ENCODE measurements at regions not wholly inside any gene's neighbourhood (a gene's known extent, or its start where the extent isn't known, plus 50 kb on each side); places are given as distances from the start of the nearest gene placed in this dataset.
A peak's percentile ranks its signal among the peaks of the same experiment; 100 is the strongest.
"Not testable (repeated sequence)": the region's sequence is repeated elsewhere in the genome, so short reads cannot be mapped to it uniquely, and the experiment has no call there.

DNA sequence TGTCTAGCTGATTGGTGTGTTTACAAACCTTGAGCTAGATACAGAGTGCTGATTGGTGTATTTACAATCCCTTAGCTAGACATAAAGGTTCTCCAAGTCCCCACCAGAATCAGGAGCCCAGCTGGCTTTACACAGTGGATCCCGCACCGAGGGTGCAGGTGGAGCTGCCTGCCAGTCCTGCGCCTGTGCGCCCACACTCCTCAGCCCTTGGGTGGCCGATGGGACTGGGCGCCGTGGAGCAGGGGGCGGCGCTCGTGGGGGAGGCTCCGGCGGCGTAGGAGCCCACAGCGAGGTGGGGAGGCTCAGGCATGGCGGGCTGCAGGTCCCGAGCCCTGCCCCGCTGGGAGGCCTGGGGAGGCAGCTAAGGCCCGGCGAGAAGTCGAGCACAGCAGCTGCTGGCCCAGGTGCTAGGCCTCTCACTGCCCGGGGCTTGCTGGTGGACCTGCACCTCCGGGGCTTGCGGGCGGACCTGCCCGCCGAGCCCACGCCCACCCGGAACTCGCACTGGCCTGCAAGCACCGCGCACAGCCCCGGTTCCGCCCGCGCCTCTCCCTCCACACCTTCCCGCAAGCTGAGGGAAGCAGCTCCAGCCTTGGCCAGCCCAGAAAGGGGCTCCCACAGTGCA lies 51.0 kb upstream of the CDYL start:
- DNase-seq, result not testable (repeated sequence)

DNA sequence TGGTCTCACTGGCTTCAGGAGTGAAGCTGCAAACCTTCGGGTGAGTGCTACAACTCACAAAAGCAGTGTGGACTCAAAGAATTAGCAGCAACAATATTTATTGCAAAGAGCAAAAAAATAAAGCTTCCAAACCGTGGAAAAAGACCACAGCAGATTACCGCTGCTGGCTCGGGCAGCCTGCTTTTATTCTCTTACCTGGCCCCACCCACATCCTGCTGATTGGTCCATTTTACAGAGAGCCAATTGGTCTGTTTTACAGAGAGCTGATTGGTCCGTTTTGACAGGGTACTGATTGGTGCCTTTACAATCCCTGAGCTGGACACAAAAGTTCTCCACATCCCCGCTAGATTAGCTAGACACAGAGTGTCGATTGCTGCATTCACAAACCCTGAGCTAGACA lies 51.5 kb upstream of the CDYL start:
- not testable (repeated sequence) for DNase-seq

DNA sequence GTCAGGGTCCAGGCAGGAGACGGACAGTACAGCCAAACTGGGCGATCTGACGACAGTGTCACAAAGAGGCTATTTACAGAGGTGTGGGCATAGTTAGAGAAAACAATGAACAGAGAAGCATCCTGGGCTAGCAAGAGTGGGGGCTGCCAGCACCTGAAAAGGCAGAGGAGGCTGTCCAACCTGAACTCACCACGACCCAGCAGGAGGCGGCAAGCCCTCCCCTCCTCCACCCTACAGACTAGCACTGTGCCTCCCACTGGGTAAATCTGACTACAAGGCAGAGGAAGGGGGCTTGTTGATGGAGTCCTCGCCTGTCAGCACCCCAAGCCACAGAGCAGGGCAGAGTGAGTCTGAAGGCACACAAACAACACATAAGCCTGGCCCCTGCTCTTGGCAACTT lies 52.8 kb upstream of the CDYL start:
- DNase-seq, result no peak

DNA sequence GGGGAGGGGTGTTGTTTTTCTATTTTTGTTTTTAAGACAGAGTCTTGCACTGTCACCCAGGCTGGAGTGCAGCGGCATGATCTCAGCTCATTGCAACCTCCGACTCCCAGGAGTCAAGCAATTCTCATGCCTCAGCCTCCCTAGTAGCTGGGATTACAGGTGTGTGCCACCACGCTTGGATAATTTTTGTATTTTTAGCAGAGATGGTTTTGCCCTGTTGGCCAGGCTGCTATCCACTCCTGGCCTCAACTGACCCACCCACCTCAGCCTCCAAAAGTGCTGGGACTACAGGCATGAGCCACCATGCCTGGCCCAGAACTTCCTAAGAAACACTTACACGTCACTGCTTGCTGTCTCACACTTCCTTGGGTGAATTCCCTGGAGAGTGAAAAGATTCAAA lies 54.8 kb upstream of the CDYL start:
- DNase-seq, result not testable (repeated sequence)

DNA sequence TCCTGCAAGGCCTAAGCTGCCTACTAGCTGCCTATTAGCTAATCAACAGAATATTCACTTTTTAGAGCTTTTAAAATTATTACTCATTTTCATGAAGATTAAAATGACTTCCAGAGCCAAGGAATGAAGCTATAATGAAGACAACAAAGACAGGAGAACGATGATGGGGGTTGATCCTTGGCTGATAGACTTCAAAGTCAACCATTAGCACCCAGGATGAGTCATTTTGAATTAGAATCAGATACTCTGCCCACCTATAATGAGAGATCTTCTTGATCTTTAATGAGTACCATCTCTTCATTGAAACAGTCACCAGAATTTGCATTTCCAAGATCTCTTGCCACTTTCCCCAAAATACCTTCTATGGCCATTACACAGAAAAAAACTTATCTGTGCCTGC lies 56.7 kb upstream of the CDYL start:
- no peak for DNase-seq

DNA sequence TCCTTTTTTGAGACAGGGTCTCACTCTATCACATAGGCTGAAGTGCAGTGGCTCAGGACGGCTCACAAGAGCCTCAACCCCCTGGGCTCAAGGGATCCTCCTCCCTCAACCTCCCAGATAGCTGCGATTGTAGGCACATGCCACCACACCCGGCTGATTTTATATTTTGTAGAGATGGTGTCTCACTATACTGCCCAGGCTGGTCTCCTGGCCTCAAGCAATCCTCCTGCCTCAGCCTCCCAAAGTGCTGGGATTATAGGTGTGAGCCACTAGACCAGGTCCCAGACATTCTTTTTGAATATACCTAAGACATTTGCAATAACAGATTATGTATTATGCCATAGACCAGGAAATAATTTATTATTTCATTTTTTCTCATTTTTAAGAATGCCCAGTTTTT lies 58.3 kb upstream of the CDYL start:
- no peak for DNase-seq

DNA sequence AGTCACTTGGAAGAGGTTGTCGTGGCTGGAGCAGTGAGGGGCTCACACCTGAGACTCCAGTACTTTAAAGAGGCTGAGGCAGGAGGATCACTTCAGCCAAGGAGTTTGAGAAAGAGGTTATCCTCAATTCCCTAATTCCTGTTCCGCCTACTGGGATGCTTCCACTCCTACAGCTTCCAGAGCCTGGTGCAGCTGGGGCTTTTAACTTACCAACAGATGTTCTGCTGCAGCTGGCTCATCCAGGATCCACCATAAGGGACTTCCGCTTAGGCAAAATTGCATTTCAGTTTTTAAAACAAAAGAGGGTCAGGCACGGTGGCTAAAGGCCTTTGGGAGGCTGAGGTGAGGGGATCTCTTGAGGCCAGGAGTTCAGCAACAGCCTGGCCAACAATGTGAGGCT lies 59.1 kb upstream of the CDYL start:
- DNase-seq, result no peak

DNA sequence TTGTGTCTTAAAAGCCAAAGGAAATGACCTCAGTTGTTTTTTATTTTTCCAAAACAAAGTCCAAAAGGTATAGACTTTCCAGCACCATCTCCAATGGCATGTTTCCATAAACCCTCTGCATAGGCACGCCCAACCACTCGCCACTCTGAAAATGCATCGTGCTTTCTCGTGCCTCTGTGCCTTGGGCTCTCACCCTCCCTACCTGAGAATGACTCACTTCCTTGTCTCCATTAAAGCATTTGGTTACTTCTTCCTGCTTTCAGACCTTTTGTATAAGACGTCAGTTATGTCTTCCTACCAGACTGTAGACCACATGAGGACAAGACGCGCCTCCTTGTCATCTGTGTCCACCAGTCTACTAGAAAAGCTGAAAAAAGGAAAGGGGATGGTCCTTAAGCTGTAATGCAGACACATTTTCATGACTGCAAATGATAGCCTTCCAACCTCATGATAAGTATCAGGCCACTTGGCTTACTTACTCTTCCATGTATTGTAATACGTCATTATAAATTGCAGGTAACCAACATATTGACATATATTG lies 61.2 kb upstream of the CDYL start:
- DNase-seq, result no peak

DNA sequence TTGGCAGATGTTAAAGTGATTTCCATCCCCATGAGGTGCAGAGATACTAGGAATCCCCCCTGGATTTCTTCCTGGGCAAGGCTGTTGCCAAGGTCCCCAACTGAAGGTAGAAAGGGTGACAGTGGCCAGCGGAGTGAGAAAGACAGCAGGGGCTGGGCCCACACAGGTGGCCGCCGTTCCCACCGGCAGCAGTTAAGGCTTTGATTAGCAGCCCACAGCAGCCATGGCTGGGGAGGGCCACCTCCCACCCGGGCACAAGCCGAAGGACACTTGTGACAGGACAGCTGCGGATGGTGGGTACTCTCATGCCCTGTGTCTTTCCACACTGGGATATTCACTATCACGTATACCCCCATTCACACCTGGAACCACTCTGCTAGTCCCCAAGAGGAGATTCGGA lies 63.9 kb upstream of the CDYL start:
- no peak for DNase-seq

DNA sequence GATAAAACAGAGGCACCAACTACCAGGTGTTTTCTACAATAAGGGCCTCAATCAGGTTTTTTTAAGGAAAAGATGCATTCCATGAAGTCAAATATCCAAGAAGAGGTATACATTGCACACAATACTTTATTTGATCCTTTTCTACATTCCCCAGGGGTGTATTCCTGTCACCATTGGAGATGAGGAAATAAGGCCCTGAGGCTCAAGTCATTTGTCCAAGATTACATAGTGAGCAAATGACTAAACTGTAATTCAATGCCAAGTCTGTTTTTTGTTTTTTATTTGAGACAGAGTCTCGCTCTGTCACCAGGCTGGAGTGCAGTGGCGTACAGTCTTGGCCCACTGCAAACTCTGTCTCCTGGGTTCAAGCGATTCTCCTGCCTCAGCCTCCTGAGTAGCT lies 69.2 kb upstream of the CDYL start:
- no peak for DNase-seq

DNA sequence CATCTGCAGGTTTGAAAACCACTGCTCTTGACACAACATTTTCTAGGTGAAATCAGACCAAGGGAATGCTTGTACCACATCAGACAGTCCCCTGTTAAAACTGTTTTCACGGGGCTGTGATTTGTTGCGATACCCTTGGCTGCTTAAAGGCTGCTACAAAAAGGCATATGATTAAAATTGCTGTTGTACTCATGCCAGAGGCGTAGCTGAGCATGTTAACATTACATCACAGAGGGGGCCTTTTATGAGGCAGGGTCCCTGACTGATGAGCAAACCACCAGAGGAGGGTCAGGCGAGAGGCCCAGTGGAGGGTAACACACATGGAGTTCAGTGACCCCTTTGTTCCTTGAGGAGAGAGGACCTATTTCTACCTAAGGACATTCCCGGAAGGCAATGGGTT lies 70.4 kb upstream of the CDYL start:
- DNase-seq, result no peak

DNA sequence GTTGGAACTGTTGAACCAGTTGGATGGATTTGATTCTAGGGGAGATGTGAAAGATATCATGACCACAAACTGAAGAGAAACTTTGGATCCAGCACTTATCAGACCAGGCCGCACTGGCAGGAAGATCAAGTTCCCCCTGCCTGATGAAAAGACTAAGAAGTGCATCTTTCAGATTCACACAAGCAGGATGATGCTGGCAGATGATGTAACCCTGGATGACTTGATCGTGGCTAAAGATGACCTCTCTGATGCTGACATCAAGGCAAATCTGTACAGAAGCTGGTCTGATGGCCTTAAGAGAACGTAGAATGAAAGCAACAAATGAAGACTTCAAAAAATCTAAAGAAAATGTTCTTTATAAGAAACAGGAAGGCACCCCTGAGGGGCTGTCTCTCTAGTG lies 72.8 kb upstream of the CDYL start:
- DNase-seq, result no peak

DNA sequence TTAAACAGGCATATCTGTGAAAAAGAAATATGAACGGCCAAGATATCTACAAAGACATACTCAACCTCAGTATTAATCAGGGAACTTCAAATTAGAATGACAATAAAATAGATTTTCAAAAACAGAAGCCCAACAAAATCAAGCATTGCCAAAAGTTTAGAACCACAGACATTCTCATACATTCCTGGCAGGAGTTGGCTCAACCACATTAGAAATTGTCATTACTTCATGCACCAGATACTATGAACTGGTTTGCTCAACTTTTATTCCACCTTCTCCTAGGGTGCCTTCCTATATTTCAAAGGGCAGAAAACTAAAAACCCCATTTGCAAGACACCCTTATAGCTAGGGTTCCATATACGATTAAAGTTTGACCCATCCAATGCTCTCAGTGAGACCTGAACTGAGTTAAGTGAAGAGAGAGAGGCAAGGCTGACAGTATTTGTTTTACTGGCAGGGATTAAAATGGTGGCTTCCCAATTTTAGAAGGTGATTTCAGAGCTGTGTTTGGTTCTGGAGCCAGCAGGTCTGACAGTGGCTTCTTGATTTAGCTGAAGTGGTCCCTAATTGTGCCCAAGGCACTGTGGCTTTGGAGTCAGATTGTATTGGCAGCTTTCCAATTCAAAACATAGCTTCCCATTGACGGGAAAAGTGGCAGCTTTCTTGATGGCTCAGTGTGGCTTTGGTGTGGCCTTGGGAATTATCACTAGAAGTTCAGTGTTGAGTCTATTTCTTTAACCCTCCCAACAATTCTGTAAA lies 77.1 kb upstream of the CDYL start:
- DNase-seq, result peak; percentile 62

DNA sequence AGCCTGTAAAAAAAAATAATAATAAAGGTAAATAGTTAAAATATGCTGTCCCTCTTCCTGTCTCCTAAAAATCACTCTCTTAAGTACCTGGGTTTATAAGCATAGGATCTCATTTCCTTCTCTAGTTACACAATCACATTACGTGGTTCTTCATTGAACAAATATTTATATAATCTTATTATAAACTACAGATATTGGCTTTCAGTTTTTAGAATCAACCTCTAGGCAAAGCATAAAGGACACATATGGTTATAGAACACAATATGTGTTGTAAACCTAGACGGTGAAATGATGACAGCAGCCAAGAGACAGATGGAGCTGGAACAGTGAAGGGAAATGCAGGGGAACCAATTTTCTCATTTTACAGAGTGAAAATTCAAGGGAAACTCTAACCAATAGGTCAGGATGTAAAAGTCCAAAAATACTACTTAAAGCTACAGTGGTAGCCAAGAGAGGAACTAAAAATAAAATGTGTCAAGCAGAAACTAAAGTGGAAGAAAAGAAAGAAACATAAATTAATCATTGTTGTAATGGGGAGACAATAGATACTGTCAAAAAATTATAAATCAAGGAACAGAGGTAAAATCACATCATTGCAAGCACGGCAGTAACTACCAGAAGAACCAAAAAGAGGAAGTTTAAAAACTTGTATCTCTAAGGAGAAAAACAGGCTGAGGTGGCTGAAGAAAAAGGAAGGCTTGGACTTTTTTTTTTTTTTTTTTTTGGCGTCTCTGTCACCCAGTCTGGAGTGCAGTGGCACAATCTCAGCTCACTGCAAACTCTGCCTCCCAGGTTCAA lies 82.8 kb upstream of the CDYL start:
- DNase-seq, result no peak

DNA sequence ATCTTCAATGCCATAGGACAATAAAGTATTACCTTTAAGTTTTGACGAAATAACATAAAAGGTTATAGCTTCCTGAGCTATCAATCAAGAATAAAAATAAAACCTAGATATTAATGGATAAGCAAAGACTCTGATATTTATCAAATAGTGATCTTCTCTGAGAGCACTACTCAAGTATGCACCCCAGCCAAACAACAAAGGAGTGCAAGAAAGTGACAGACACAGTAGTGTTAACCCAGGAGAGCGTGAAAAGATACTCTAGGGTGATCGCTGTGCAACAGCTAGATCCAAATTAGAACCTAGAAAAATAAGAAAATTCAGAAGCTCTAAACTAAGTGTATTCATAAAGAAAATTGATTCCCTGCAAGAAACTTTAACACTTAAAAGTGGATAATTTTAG lies 83.5 kb upstream of the CDYL start:
- no peak for DNase-seq

DNA sequence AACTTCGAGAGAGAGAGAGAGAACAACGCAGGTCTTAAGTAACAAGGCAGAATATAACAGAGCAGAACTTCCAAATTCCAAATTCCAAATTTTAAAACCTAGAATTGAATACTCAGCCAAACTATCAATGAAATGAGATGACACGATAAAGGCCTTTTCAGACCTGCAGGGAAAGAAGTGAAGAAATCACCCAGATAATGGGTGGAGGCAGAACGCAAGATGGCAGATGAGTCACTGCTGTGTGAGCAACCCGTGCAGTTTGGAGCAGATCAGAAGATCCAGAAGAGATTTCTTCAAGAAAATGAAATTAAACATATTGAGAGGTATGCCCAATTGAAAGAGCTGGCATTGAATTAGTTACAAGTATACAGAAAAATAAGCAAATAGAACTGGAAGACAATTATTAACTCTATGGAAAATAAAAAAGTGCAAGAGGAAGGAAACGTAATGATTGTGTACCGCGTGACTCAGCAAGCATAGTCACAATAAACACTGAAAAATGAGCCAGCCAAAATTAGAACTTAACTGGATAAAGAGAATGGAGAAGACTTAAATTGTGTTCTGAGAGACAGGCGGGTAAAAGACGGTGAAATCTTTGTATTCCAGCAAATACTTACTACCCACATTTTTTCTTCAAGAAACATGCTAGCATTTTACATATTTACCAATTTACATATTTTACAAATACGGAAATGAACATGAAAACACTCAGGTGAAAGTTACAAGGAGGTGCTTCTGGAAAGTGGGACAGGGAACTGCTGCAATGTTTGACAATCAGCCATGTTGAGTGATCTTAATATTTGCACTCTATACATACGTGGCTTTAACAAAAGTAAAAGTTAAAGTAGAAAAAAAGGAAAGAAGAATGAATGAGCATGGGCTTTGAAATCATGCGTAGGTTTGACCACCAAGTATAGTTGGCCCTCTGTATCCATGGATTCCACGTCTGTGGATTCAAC lies 87.9 kb upstream of the CDYL start:
- DNase-seq, result no peak

DNA sequence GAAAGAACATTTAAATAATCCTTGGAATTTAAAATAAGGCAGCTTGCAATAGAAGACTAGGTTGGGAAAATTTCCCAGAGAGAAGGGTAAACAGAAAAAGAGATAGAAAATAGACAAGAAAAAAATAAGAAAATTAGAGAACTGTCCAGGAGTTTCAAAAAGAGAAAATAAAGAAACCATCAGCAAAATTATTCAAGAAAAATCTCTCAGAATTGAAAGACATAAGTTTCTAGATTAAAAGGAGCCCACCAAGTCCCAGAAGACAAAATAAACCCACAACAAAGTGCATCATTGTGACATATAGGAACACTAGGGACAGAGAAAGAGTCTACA lies 88.6 kb upstream of the CDYL start:
- DNase-seq, result no peak

DNA sequence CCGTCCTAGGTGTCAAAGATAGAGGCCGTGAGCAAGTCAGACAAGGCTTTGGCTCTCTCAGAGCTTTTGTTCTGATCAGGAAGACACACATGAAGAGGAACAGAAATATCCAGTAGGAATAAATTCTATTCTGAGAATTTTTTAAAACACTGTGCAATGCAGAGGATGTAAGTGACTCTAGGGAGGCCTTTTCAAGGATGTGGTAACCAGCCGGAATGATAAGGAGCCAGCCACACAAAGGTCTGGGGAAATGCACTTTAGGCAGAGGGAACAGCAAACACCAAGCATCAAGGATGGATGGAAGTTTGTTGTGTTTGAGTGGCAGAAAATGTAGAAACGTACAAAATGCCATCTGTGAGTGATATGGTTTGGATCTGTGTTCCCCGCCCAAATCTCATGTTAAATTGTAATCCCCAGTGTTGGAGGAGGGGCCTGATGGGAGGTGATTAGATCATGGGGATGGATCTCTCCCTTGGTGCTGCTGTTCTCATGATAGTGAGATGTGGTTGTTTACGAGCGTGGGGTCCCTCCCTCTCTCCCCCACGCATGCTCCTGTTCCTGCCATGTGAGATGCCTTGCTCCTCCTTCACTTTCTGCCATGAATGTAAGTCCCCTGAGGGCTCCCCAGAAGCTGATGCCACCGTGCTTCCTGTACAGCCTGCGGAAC lies 93.6 kb upstream of the CDYL start:
- DNase-seq, result no peak

DNA sequence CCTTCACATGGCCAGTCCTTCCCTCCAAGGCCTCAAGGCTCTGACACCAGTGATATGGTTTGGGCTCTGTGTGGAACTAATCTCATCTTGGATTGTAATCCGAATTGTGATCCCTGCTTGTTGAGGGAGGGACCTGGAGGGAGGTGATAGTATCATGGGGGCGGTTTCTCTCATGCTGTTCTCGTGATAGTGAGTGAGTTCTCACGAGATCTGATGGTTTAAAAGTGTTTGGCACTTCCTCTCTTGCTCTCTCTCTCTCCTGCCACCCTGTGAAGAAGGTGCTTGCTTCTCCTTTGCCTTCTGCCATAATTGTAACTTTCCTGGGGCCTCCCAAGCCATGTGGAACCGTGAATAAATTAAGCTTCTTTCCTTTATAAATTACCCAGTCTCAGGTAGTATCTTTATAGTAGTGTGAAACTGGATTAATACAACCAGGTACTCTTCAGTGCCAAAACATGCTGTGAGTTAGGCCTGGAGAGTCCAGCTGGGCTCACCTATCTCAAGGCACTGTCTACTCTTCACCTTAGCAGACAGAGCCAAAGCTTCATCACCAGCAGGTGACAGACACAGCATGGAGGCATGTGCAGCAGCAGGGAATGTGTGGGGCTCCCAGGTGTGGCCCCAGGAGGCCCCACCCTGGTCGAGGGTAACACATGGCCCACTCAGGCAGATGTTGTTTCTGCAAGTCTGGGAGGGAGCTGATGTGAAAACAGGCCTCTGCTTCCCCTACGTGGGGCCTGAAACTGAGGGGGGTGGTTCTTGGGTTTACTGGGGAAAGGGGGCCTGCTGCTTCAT lies 97.5 kb upstream of the CDYL start:
- no peak for DNase-seq

DNA sequence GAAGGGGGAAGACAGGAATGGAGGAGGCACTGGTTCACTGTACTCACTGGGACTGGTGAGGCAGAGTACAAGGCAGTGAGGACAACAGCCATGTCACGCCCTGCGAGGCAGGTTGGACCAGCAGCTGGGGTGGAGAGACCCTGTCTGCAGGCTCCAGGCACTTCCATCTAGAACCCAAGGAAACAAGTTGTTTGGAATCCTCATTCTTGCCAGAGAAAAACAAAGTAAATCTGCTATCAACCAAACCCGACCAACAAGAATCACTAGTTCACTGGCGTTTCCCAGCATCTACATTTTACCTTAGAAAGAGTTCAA lies 98.5 kb upstream of the CDYL start:
- no peak for DNase-seq

DNA sequence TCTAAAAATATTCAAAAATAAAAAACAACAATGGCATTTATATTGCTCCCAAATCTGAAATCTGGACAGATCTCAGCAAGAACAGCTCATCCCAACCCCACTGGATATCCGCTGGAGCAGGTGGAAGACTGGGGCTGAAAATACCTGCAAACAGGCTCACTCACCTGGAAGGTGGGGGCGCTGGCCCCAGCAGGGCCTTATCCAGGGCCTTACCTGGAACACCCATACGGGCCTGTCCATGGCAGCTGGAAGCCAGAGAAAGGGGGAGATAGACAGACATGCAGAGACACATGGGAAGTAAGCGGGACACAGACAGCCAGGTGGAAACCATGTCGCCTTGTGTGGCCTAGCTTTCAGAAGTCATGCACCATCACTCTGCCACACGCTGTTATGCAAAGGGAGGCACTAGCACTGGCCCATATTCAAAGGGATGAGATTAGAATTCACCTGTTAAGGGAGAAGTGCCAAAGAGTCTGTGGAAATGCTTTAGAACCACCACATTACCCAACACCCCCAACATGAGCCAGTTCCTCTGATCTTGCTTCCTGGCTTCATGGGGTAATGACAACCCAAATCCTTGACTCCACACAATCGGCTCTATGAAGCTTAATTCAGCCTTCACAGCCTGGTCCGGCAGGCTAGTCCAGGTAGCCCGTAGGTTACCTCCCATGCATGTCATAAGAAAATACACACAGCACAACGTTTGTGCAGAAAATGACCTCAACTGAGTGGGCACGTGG lies 99.0 kb upstream of the CDYL start:
- DNase-seq, result no peak
